Tibial artery (tissue), 4 donors: ENCODE measurements at regions not wholly inside any gene's neighbourhood (a gene's known extent, or its start where the extent isn't known, plus 50 kb on each side); places are given as distances from the start of the nearest gene placed in this dataset.

Experiments
- DNase-seq, 2 donors: peaks; one replicate each; pipeline ENCODE4 v3.0.0-alpha.2; 2019
- H3K27ac ChIP-seq, 2 donors: fragments of 200-600 bp; sonication (generic) in 1 of 2; 1 replicate in 1 of 2; 2 replicates in 1 of 2; pipeline ENCODE4 v1.5.1; 2018 to 2019; ENCODE audit warnings: mild to moderate bottlenecking in 1 of 2
- H3K27me3 ChIP-seq, 2 donors: fragments of 200-600 bp; sonication (generic) in 1 of 2; one replicate each; pipeline versions ENCODE4 v1.5.1 to v1.6.0; 2016 to 2019
- H3K36me3 ChIP-seq, 3 donors: fragments of 200-600 bp; sonication (generic) in 2 of 3; one replicate each; pipeline ENCODE4 v1.5.1; 2016 to 2019; ENCODE audit warnings: mild to moderate bottlenecking in 2 of 3
- H3K4me1 ChIP-seq, 4 donors: fragments of 200-600 bp; sonication (generic) in 2 of 4; 1 replicate in 3 of 4; 2 replicates in 1 of 4; pipeline ENCODE4 v1.5.1; 2016 to 2019
- H3K4me3 ChIP-seq, 2 donors: fragments of 200-600 bp; sonication (generic) in 1 of 2; 1 replicate in 1 of 2; 2 replicates in 1 of 2; pipeline ENCODE4 v1.5.1; 2018 to 2019; ENCODE audit warnings: mild to moderate bottlenecking in 2 of 2
- H3K9me3 ChIP-seq, 3 donors: fragments of 200-600 bp; sonication (generic) in 1 of 3; one replicate each; pipeline ENCODE4 v1.5.1; 2016 to 2019
- CTCF ChIP-seq, 2 experiments: fragments of 200-600 bp in 1 of 2; fragments of 450-650 bp in 1 of 2; IDR thresholded peaks; one replicate each; pipeline ENCODE4 v1.5.1; 2017 to 2019; ENCODE audit warnings: antibody characterized with exemption in 2 of 2, mild to moderate bottlenecking in 1 of 2, moderate library complexity in 1 of 2
- intact Hi-C: fragments of 100-400 bp; cut with DNase I; formaldehyde crosslinking; loops from one replicate; pipeline ENCODE4 v1.15.0; 2023; ENCODE audit warnings: low total_unique reads

GRCh38 chr1:94614168-94614815 lies 72.7 kb upstream of the F3 start:
- intact Hi-C loops, result no loop called here
- no peak for TF ChIP-seq CTCF (IDR thresholded peaks at IDR 0.05)
- Histone ChIP-seq H3K4me1 (peaks cover 0 to 5% (median 1%) of the 10 kb centered on the region in 4 donors), H3K4me3 (no peak overlapping the region), H3K36me3 (no peaks in the 10 kb centered on the region), H3K9me3 (no peaks in the 10 kb centered on the region), H3K27me3 (no peaks in the 10 kb centered on the region), H3K27ac (no peak overlapping the region)
- DNase-seq, result no peak

- no peaks in the 10 kb centered on the region for H3K9me3 ChIP-seq
- H3K27me3 ChIP-seq, result no peaks in the 10 kb centered on the region
- H3K36me3 ChIP-seq, result no peaks in the 10 kb centered on the region
- TF ChIP-seq CTCF (IDR thresholded peaks at IDR 0.05), result no peak
- H3K4me3 ChIP-seq, result no peak overlapping the region
- H3K27ac ChIP-seq, result no peak overlapping the region
- DNase-seq, result no peak
- H3K4me1 ChIP-seq, result peaks cover 0 to 5% (median 1%) of the 10 kb centered on the region in 4 donors
- intact Hi-C loops, result no loop called here
These were observed 71.1 kb upstream of the F3 start for GRCh38 chr1:94612525-94613204.

GRCh38 chr1:94611681-94612475 lies 70.3 kb upstream of the F3 start:
- H3K9me3 ChIP-seq, result no peaks in the 10 kb centered on the region
- no peaks in the 10 kb centered on the region for H3K27me3 ChIP-seq
- H3K4me3 ChIP-seq, result no peak overlapping the region
- peaks cover 0 to 5% (median 1%) of the 10 kb centered on the region in 4 donors for H3K4me1 ChIP-seq
- TF ChIP-seq CTCF (IDR thresholded peaks at IDR 0.05), result no peak
- no peak overlapping the region for H3K27ac ChIP-seq
- no peaks in the 10 kb centered on the region for H3K36me3 ChIP-seq
- intact Hi-C loops, result no loop called here
- DNase-seq, result no peak

- no peak for TF ChIP-seq CTCF (IDR thresholded peaks at IDR 0.05)
These were observed 68.1 kb upstream of the F3 start for GRCh38 chr1:94609619-94610018.

GRCh38 chr1:94608852-94609530 lies 67.4 kb upstream of the F3 start:
- intact Hi-C loops, result no loop called here
- peaks cover 0 to 5% (median 0%) of the 10 kb centered on the region in 4 donors for H3K4me1 ChIP-seq
- H3K9me3 ChIP-seq, result no peaks in the 10 kb centered on the region
- TF ChIP-seq CTCF (IDR thresholded peaks at IDR 0.05), result no peak
- no peaks in the 10 kb centered on the region for H3K36me3 ChIP-seq
- H3K27ac ChIP-seq, result no peak overlapping the region
- DNase-seq, result no peak
- no peaks in the 10 kb centered on the region for H3K27me3 ChIP-seq
- H3K4me3 ChIP-seq, result no peak overlapping the region

More at GRCh38 chr1:94609619-94610018, 68.1 kb upstream of the F3 start:
- peaks cover 0 to 5% (median under 1%) of the 10 kb centered on the region in 4 donors for H3K4me1 ChIP-seq
- H3K27me3 ChIP-seq, result no peaks in the 10 kb centered on the region
- no peak overlapping the region for H3K4me3 ChIP-seq
- H3K27ac ChIP-seq, result no peak overlapping the region
- DNase-seq, result no peak
- intact Hi-C loops, result no loop called here
- H3K36me3 ChIP-seq, result no peaks in the 10 kb centered on the region
- no peaks in the 10 kb centered on the region for H3K9me3 ChIP-seq
